GM12873 (cell line): ENCODE measurements at regions not wholly inside any gene's neighbourhood (a gene's known extent, or its start where the extent isn't known, plus 50 kb on each side); places are given as distances from the start of the nearest gene placed in this dataset.

ENCODE experiments used
- TF ChIP-seq, protein P1 (sequence below): IDR thresholded peaks from 2 replicates; pipeline ENCODE4 v1.5.1; 2012; ENCODE audit warnings: low read depth, mild to moderate bottlenecking, moderate library complexity, low read length, control low read depth; ENCODE audit not compliant: insufficient read depth; ENCODE audit errors: missing control alignments

DNA sequence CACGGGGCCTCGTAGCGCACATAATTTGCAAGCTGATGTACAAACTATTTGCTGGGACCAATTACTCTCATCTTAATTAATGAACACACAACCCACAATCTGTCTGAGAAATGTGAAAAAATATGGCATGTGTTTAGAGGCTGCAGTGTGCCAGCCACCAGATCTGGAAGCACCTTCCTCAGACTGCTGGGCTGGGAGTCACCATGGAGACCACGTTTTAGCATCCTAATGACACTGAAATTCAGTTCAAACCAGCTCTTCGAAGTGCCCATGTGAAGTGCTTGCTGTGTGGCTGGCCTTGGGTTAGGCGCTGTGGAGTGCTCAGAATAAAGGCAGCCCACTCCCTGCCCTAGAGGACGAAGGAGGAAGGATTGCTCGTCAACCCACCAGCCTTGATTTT is 482.4 kb downstream of the OMA1 start:
- TF ChIP-seq, protein P1, sequence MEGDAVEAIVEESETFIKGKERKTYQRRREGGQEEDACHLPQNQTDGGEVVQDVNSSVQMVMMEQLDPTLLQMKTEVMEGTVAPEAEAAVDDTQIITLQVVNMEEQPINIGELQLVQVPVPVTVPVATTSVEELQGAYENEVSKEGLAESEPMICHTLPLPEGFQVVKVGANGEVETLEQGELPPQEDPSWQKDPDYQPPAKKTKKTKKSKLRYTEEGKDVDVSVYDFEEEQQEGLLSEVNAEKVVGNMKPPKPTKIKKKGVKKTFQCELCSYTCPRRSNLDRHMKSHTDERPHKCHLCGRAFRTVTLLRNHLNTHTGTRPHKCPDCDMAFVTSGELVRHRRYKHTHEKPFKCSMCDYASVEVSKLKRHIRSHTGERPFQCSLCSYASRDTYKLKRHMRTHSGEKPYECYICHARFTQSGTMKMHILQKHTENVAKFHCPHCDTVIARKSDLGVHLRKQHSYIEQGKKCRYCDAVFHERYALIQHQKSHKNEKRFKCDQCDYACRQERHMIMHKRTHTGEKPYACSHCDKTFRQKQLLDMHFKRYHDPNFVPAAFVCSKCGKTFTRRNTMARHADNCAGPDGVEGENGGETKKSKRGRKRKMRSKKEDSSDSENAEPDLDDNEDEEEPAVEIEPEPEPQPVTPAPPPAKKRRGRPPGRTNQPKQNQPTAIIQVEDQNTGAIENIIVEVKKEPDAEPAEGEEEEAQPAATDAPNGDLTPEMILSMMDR, result no peak

DNA sequence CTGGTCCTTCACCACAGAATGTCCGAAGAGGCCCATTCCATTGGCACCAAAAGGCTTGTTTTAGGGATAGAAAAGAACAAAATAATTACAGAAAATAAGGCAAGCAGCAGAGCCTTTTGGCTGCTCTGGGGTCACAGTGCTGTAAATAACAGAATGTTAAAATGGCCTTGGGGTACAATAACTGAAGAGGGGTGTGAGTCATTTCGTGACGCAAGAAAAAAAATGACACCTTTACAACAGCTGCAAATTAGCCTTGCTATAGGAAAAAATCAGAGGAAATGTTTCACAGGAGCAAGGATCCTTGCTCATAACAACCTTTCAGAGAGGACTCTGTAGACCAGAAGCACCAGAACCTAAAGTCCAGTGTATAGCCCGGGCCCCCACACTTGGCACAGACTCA is 483.4 kb downstream of the OMA1 start:
- TF ChIP-seq, protein P1, result no peak

DNA sequence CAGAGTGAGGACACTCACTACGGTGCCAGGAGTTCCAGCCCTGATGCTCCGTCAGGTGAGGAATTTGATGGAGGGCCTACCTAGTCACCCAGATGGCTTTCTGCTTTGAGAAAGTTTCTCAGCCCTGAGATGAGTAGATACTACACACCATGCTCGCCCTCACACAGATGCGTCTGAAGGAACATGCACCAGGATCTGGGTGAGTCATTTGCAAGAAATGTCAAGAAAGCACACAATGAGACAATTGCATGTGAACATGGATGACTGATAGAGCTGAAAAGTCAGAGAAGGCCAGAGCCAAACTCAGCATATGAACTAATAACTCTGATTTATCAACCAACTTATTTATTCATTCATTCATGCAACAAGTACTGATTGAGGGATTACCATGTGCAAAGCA is 483.9 kb downstream of the OMA1 start:
- TF ChIP-seq, protein P1, result no peak

DNA sequence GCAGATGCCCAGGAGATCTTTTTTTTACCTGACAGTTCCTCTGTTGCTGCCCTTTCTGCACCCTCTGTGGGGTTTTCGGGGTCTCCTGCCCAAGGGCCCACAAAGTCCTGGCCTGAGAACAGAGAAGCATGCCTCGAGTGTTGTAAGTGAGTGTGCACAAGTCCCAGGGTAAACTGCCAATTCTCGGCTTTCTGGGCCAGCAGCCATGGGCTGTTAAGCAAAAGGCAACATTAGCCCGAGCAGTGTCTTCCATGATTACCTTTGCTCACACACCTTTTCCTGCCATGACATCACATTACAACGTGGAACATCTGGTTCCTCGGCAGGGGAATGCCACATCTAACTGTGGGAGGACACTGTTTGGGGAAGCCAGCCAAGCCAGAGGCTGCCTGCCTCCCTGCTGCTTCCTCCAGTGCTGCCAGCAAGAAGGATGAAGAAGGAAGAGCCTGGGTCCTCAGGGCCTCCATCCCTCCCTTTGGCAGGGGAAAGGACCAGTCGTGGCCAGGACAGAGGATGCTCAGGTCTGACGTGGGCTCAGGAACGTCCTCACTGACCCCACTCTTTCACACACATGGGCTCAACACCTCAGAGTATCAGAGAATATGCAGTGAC is 485.9 kb downstream of the OMA1 start:
- TF ChIP-seq, protein P1, result no peak

DNA sequence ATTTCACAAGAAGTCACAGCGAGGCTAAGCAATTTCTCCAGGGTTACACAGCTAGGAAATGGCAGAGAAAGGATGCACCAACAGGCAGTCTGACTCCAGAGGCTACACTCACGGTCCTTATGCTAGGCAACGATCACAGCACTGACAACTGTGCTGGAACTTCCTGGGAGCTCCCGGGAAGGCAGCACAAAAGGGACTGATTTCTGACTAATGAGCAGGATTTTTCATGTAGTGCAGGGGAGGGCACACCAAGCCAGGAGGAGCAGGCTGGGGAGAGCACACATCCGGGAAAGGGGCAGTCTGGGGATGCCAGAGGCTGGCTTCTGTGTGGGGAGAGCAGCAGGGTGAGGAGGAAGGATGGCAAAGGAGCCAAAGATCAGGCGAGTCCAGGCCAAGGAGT is 486.7 kb downstream of the OMA1 start:
- TF ChIP-seq, protein P1, result no peak

DNA sequence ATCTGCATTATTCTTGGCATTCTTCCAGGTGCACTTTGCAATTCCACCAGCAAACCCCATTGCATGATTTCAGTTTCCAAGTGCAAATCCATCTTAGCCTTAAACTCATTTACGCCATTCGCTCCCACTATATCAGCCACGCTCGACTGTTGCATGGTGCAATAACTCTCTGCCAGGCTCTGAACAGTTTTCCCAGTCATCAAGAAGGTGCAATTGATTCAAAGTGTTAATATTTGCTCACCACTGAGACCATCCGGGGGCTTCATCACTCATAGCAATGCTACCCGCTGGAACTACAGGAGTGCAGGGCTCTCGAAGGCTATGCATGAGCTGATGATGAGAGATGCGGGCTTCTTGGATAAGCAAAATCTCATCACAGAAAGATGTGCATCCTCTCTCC is 488.2 kb downstream of the OMA1 start:
- TF ChIP-seq, protein P1, result no peak

DNA sequence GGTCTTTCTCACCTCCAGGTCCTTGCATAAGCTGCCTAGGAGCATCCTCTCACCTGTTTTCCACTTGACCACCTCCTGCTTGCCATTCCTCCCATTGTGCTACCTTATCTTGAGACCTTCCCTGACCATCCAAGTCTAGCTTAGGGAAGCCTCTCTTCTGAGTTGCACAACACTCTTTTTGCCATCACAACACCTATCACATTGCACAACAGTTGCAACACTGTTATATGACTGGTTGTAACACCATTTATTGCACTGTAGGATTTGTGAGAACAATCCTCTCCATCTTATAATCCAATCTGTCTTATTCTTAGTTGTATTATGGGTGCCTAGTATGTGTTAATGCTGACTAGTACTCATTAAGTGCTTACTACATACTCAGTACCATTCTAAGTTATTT is 488.7 kb downstream of the OMA1 start:
- TF ChIP-seq, protein P1, result no peak
